Head of caudate nucleus (tissue), 42 donors: ENCODE measurements at regions not wholly inside any gene's neighbourhood (a gene's known extent, or its start where the extent isn't known, plus 50 kb on each side); places are given as distances from the start of the nearest gene placed in this dataset.
A peak's percentile ranks its signal among the peaks of the same experiment; 100 is the strongest.

Source experiments
- DNase-seq, 42 donors: peaks; one replicate each; pipeline versions ENCODE4 v3.0.0 to v3.0.0-alpha.2; 2020 to 2021; ENCODE audit warnings: mixed read lengths in 7 of 42
- intact Hi-C: fragments of 100-400 bp; cut with DNase I; formaldehyde crosslinking; loops from one replicate; pipeline ENCODE4 v1.15.0; 2022

GRCh38 chr1:14113271-14113670 is 413.3 kb downstream of the PRDM2 start:
- intact Hi-C loops, result loop anchor here (10.0 kb wide), 3 partner anchors 142 to 932 kb away; no protein-coding TSS in a partner anchor
- DNase-seq, result no peak

GRCh38 chr1:14113841-14114567 is 414.0 kb downstream of the PRDM2 start:
- intact Hi-C loops, result loop anchor here (10.0 kb wide), 3 partner anchors 141 to 931 kb away; no protein-coding TSS in a partner anchor
- peak; percentile 69 to 93 (median 84) for DNase-seq

- DNase-seq, result no peak
- intact Hi-C loops, result loop anchor here (10.0 kb wide), 3 partner anchors 139 to 929 kb away; no protein-coding TSS in a partner anchor
These were observed 416.0 kb downstream of the PRDM2 start for GRCh38 chr1:14115976-14116375.

- DNase-seq, result no peak
- intact Hi-C loops, result loop anchor here (10.0 kb wide), 3 partner anchors 137 to 927 kb away; no protein-coding TSS in a partner anchor
These were observed 417.7 kb downstream of the PRDM2 start for GRCh38 chr1:14117700-14118099.

- intact Hi-C loops, result loop anchor here (10.0 kb wide), 3 partner anchors 136 to 926 kb away; no protein-coding TSS in a partner anchor
- no peak for DNase-seq
These were observed 418.9 kb downstream of the PRDM2 start for GRCh38 chr1:14118691-14119485.

GRCh38 chr1:14120895-14121294 is 420.9 kb downstream of the PRDM2 start:
- intact Hi-C loops, result no loop called here
- no peak for DNase-seq

GRCh38 chr1:14128096-14128495 is 428.1 kb downstream of the PRDM2 start:
- intact Hi-C loops, result no loop called here

GRCh38 chr1:14129009-14129408 is 429.0 kb downstream of the PRDM2 start:
- DNase-seq, result no peak
- intact Hi-C loops, result no loop called here

More at GRCh38 chr1:14128096-14128495, 428.1 kb downstream of the PRDM2 start:
- no peak for DNase-seq

- DNase-seq, result no peak
- intact Hi-C loops, result no loop called here
These were observed 435.1 kb downstream of the PRDM2 start for GRCh38 chr1:14135070-14135469.

- intact Hi-C loops, result no loop called here
- no peak for DNase-seq
These were observed 436.3 kb downstream of the PRDM2 start for GRCh38 chr1:14136152-14136763.

- no peak for DNase-seq
- intact Hi-C loops, result no loop called here
These were observed 436.9 kb downstream of the PRDM2 start for GRCh38 chr1:14136881-14137280.

- DNase-seq, result no peak
- intact Hi-C loops, result no loop called here
These were observed 437.6 kb downstream of the PRDM2 start for GRCh38 chr1:14137411-14138134.

- DNase-seq, result no peak
- intact Hi-C loops, result no loop called here
These were observed 438.1 kb downstream of the PRDM2 start for GRCh38 chr1:14138135-14138506.

- intact Hi-C loops, result no loop called here
- no peak for DNase-seq
These were observed 438.7 kb downstream of the PRDM2 start for GRCh38 chr1:14138687-14139086.

GRCh38 chr1:14140831-14141401 is 440.9 kb downstream of the PRDM2 start:
- DNase-seq, result peak in 40 of 42 donors; percentile 12 to 76 (median 48)
- intact Hi-C loops, result no loop called here

- no peak for DNase-seq
- intact Hi-C loops, result no loop called here
These were observed 441.7 kb downstream of the PRDM2 start for GRCh38 chr1:14141656-14142055.

GRCh38 chr1:14142397-14143100 is 442.6 kb downstream of the PRDM2 start:
- DNase-seq, result peak in 24 of 42 donors; percentile 7 to 74 (median 34)

GRCh38 chr1:14143777-14144176 is 443.8 kb downstream of the PRDM2 start:
- intact Hi-C loops, result no loop called here
- no peak for DNase-seq

More at GRCh38 chr1:14142397-14143100, 442.6 kb downstream of the PRDM2 start:
- intact Hi-C loops, result no loop called here
